ENCODE measurements at regions not wholly inside any gene's neighbourhood (a gene's known extent, or its start where the extent isn't known, plus 50 kb on each side); places are given as distances from the start of the nearest gene placed in this dataset.

DNA sequence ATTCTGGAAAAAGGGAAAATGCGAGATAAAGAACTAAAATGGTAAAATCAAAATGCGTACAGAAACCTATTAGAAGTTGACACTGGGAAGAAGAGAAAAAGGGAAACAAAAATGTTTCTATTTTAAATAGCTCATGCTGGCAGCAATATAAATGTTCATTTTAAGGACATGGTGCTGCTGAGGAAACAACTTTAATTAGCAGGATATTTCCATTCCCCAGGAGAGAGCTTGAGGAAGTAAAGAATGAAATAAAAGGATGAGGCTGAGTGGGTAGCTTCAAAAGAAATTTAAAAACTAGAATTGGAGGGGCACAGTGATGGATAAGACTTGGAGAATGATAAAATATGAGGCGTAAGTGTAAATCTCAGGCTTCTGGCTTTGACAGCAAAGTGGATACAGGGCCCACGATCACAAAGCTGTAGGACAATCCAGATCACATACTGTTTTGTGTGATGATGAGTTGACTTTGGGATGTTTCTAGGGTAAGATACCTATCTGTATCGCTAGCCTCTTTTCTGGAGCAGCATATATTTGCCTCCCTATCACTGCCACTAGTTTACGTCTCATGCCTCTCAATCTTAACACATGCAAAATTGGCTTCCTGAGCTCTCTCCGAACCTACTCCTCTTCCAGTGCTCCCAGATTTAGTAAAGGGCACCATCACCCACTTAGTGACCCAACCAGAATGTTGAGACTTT, 571.3 kb upstream of the MIR17HG start:
- Histone ChIP-seq H3K27me3 (ENCODE audit: low read length) (no peaks in the 10 kb centered on the region), H4K20me1 (ENCODE audit: low read length) (no peaks in the 10 kb centered on the region), H3K36me3 (ENCODE audit: low read depth, low read length) (no peaks in the 10 kb centered on the region), H3K27ac (ENCODE audit: low read length) (no peak overlapping the region), H3K79me2 (ENCODE audit: low read length) (no peaks in the 10 kb centered on the region), H3K4me3 (ENCODE audit: low read length) (no peak overlapping the region), H3K9me2 (replicated peaks; ENCODE audit: low read length) (no peaks in the 10 kb centered on the region), H3K9me3 (ENCODE audit: low read length) (no peaks in the 10 kb centered on the region), H3K4me1 (ENCODE audit: insufficient read depth, low read length) (no peaks in the 10 kb centered on the region), H3F3A (ENCODE audit: low read length, unreplicated experiment) (no peaks in the 10 kb centered on the region), H2AFZ (ENCODE audit: low read length) (no peak overlapping the region), H3K9ac (ENCODE audit: low read length) (no peak overlapping the region), H3K4me2 (ENCODE audit: low read length) (no peak overlapping the region)
- no TSS peak for BruUV-seq (replicated peaks)
- intact Hi-C loops (cut with micrococcal nuclease) = no loop called here
- no peak for ATAC-seq
- ChIA-PET POLR2A (ENCODE audit: unreplicated experiment) (no interaction called here), CTCF (no interaction called here)
- DNase-seq = no peak
- TF ChIP-seq EZH2 (IDR thresholded peaks at IDR 0.05; ENCODE audit: low read length, unreplicated experiment) = no peak
- TF ChIP-seq, protein P1, sequence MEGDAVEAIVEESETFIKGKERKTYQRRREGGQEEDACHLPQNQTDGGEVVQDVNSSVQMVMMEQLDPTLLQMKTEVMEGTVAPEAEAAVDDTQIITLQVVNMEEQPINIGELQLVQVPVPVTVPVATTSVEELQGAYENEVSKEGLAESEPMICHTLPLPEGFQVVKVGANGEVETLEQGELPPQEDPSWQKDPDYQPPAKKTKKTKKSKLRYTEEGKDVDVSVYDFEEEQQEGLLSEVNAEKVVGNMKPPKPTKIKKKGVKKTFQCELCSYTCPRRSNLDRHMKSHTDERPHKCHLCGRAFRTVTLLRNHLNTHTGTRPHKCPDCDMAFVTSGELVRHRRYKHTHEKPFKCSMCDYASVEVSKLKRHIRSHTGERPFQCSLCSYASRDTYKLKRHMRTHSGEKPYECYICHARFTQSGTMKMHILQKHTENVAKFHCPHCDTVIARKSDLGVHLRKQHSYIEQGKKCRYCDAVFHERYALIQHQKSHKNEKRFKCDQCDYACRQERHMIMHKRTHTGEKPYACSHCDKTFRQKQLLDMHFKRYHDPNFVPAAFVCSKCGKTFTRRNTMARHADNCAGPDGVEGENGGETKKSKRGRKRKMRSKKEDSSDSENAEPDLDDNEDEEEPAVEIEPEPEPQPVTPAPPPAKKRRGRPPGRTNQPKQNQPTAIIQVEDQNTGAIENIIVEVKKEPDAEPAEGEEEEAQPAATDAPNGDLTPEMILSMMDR (conservative IDR thresholded peaks at IDR 0.05; ENCODE audit: low read depth, low read length) = no peak
- no peak for TF ChIP-seq EZH2phosphoT487 (IDR thresholded peaks at IDR 0.05; ENCODE audit: borderline replicate concordance, low read length)

DNA sequence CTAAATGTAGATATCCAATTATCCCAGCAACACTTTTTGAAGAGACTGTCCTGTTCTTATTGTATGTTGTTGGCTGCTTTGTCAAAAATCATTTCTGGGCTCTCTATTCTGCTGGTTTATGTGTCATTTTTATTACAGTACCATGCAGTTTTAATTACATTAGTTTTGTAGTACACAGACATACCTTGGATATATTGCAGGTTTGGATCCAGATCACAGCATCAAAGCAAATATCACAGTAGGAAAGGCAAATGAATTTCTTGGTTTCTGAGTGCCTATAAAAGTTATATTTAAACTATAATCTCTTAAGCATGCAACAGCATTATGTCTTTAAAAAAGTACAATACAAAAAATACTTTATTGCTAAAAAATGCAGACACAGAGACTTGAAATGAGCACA, 564.2 kb upstream of the MIR17HG start:
- no peaks in the 10 kb centered on the region for H4K20me1 ChIP-seq (ENCODE audit: low read length)
- no peak overlapping the region for H3K9ac ChIP-seq (ENCODE audit: low read length)
- BruUV-seq (replicated peaks) = no TSS peak
- intact Hi-C loops (cut with micrococcal nuclease) = no loop called here
- H3K4me2 ChIP-seq (ENCODE audit: low read length) = no peak overlapping the region
- POLR2A ChIA-PET (ENCODE audit: unreplicated experiment) = no interaction called here
- TF ChIP-seq, protein P1 (conservative IDR thresholded peaks at IDR 0.05; ENCODE audit: low read depth, low read length) = no peak
- TF ChIP-seq EZH2 (IDR thresholded peaks at IDR 0.05; ENCODE audit: low read length, unreplicated experiment) = no peak
- TF ChIP-seq EZH2phosphoT487 (IDR thresholded peaks at IDR 0.05; ENCODE audit: borderline replicate concordance, low read length) = no peak
- ATAC-seq = no peak
- no peak for DNase-seq
- no peaks in the 10 kb centered on the region for H3K9me3 ChIP-seq (ENCODE audit: low read length)
- CTCF ChIA-PET = no interaction called here
- H3K4me1 ChIP-seq (ENCODE audit: insufficient read depth, low read length) = no peaks in the 10 kb centered on the region
- H3K36me3 ChIP-seq (ENCODE audit: low read depth, low read length) = no peaks in the 10 kb centered on the region
- H3K4me3 ChIP-seq (ENCODE audit: low read length) = no peak overlapping the region
- H3K27me3 ChIP-seq (ENCODE audit: low read length) = no peaks in the 10 kb centered on the region
- H3K9me2 ChIP-seq (replicated peaks; ENCODE audit: low read length) = no peaks in the 10 kb centered on the region
- no peaks in the 10 kb centered on the region for H3F3A ChIP-seq (ENCODE audit: low read length, unreplicated experiment)
- H3K79me2 ChIP-seq (ENCODE audit: low read length) = no peaks in the 10 kb centered on the region
- no peak overlapping the region for H3K27ac ChIP-seq (ENCODE audit: low read length)
- H2AFZ ChIP-seq (ENCODE audit: low read length) = no peak overlapping the region

DNA sequence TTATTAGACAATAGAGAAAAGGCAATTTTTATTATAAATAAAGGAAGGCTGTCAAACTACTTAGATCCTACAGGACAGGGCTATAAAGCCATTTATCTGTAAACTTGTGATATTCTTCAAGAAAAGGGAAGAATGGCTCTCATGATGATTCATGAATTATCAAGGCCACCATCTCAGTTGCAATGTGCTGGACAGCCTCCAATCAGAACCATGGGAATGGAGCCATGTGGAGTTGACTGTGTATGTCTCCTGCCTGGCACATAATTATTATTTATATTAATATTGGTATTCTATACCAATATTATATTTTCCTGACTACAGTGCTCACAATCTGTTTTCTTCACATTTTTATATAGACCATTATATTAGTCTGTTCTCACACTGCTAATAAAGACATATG, 560.5 kb upstream of the MIR17HG start:
- no peaks in the 10 kb centered on the region for H3K36me3 ChIP-seq (ENCODE audit: low read depth, low read length)
- CTCF ChIA-PET = no interaction called here
- H3K9me3 ChIP-seq (ENCODE audit: low read length) = no peaks in the 10 kb centered on the region
- no peaks in the 10 kb centered on the region for H4K20me1 ChIP-seq (ENCODE audit: low read length)
- H3K27me3 ChIP-seq (ENCODE audit: low read length) = no peaks in the 10 kb centered on the region
- H3K4me1 ChIP-seq (ENCODE audit: insufficient read depth, low read length) = no peaks in the 10 kb centered on the region; the same call in 1 of the 2 replicates
- no peak overlapping the region for H3K9ac ChIP-seq (ENCODE audit: low read length)
- no peak overlapping the region for H3K4me3 ChIP-seq (ENCODE audit: low read length)
- TF ChIP-seq, protein P1 (conservative IDR thresholded peaks at IDR 0.05; ENCODE audit: low read depth, low read length) = no peak
- TF ChIP-seq EZH2 (IDR thresholded peaks at IDR 0.05; ENCODE audit: low read length, unreplicated experiment) (no peak), EZH2phosphoT487 (IDR thresholded peaks at IDR 0.05; ENCODE audit: borderline replicate concordance, low read length) (no peak)
- H3K27ac ChIP-seq (ENCODE audit: low read length) = no peak overlapping the region
- no peaks in the 10 kb centered on the region for H3K79me2 ChIP-seq (ENCODE audit: low read length)
- DNase-seq (no peak), ATAC-seq (no peak)
- POLR2A ChIA-PET (ENCODE audit: unreplicated experiment) = no interaction called here
- H3F3A ChIP-seq (ENCODE audit: low read length, unreplicated experiment) = no peaks in the 10 kb centered on the region
- H3K4me2 ChIP-seq (ENCODE audit: low read length) = no peak overlapping the region
- no peaks in the 10 kb centered on the region for H3K9me2 ChIP-seq (replicated peaks; ENCODE audit: low read length)
- no TSS peak for BruUV-seq (replicated peaks)
- H2AFZ ChIP-seq (ENCODE audit: low read length) = no peak overlapping the region
- intact Hi-C loops (cut with micrococcal nuclease) = no loop called here
